NCI-H446 treated with DMSO at 0.1 percent for 48 hours (cell line): ENCODE measurements at regions not wholly inside any gene's neighbourhood (a gene's known extent, or its start where the extent isn't known, plus 50 kb on each side); places are given as distances from the start of the nearest gene placed in this dataset.
"Not testable (repeated sequence)": the region's sequence is repeated elsewhere in the genome, so short reads cannot be mapped to it uniquely, and the experiment has no call there.

Experiments used
- DNase-seq: peaks from one replicate; lab custom pipeline; 2025; lab: John Stamatoyannopoulos, UW

DNA sequence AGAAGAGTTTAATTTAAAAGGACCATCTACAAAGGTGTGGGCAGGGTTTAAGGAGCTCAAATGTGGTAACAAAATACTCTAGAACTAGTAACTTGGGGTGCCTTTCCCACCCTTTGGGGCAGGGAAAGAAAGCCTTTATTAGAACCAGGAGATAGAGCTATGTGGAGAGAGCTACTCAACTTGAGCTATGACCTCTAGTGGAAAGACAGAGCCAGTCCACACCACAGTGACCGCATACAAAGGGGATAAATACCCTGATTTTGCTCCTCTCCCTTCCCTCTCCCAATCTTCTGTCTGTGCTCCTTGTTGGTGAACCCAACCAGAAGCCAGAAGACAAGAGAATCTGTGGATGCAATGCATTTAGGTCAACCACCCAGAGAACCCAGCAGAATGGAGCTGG lies 54.4 kb upstream of the JAK1 start:
- DNase-seq = no peak

- DNase-seq = peak; percentile 23
These were observed 55.4 kb upstream of the JAK1 start for GRCh38 chr1:65021795-65022194.

- no peak for DNase-seq
These were observed 55.9 kb upstream of the JAK1 start for GRCh38 chr1:65022216-65022615.

- no peak for DNase-seq
These were observed 59.4 kb upstream of the JAK1 start for GRCh38 chr1:65025794-65026193.

GRCh38 chr1:65026235-65026634 lies 59.9 kb upstream of the JAK1 start:
- DNase-seq = no peak

DNA sequence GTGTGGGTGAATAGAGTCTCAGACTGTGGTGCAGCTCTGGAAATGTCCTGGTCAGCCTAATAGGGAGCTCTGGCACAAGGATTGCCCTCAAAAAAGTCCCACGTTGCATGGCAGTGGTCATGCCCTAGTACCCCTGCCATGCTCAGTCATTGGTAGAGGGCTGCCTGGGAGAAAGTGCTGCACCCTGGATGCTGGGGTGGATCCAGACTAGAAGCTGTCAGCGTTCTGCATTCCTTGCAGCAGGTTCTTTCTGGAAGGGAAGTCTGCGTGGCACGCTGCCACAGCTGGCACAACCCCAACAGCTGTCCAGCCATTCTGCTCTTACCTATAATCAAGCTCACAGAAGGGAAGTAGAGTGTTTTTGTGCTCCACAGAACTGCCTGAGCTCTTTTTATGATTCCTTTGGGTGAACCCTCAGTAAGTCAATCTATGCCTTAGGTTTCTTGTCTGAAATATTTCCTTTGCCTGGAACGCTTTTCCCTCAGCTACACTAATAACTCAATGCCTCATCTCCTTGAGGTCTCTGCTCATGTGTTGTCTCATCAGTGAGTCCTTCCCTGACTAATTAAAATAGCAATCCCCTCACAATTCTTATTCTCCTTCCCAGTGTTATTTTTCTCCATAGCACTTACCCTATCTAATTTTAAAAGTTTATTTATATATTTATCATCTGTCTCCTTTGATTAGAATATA lies 61.5 kb upstream of the JAK1 start:
- no peak for DNase-seq

DNA sequence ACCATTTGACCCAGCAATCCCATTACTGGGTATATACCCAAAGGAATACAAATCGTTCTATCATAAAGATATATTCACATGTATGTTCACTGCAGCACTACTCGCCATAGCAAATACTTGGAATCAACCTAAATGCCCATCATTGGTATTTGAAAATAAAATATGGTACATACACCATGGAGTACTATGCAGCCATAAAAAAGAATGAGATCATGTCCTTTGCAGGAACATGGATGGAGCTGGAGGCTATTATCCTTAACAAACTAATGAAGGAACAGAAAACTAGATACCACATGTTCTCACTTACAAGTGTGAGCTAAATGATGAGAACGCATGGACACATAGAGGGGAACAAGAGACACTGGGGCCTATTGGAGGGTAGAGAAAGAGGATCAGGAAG lies 63.1 kb upstream of the JAK1 start:
- not testable (repeated sequence) for DNase-seq

GRCh38 chr1:65034879-65035278 lies 68.5 kb upstream of the JAK1 start:
- not testable (repeated sequence) for DNase-seq

- DNase-seq = no peak
These were observed 70.3 kb upstream of the JAK1 start for GRCh38 chr1:65036570-65037051.

- no peak for DNase-seq
These were observed 72.7 kb upstream of the JAK1 start for GRCh38 chr1:65039066-65039465.

- DNase-seq = no peak
These were observed 73.2 kb upstream of the JAK1 start for GRCh38 chr1:65039508-65039907.

DNA sequence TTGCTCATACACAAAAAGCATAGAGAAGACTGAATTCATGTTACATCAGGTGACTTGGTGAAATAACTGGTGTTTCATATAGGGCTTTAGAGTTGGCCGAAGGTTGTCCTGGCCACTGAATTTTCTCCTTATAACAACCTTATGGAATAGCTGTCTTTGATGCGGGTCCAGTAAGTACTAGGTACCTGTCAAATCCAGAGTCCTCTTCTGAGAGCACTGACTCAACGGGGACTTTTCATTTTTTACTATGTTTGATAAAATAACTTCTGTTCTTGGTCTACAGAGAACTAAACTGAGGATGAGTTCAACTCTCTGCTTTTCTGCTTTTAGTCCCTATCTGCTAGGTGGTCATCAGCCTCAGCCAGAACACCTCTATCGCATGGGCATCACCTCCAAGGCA lies 76.1 kb upstream of the JAK1 start:
- DNase-seq = no peak

- DNase-seq = no peak
These were observed 78.1 kb upstream of the JAK1 start for GRCh38 chr1:65044411-65044810.

- no peak for DNase-seq
These were observed 78.9 kb upstream of the JAK1 start for GRCh38 chr1:65045022-65045817.

- DNase-seq = no peak
These were observed 82.0 kb upstream of the JAK1 start for GRCh38 chr1:65048335-65048734.

DNA sequence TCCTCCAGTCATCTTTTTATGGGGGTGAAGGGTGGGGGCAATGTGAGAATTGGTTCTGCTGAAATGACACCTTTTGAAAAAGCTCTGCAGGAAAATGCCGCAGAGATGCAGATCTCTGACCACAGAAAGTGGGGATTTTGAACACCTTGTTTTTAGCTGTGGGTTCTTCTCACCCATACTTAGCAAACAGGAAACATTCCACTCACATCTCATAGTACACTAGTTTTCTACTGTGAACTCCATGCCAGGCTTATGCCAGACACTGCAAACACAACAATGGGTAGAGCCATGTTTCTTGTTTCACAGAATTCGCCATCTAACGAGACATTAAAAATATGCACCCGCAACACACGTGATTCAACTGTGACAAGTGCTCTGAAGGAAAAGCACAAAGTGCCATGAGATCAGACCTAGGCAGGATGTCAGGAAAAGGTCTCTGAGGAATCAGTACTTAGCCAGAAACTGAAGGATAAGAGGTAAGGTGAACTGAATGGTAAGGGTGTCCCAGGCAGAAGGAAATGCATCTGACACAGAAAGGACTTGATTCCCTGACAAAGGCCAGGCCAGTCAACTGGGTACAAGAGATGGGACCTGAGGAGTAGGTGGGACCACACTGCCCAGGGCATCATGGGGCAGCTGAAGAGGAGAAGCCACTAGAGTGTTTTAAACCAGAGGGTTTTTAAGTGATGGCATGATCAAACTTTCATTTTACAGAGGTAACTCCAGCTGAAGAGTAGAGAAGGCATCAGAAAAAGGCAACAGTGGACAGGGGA lies 83.8 kb upstream of the JAK1 start:
- DNase-seq = no peak

GRCh38 chr1:65050735-65051134 lies 84.4 kb upstream of the JAK1 start:
- no peak for DNase-seq

DNA sequence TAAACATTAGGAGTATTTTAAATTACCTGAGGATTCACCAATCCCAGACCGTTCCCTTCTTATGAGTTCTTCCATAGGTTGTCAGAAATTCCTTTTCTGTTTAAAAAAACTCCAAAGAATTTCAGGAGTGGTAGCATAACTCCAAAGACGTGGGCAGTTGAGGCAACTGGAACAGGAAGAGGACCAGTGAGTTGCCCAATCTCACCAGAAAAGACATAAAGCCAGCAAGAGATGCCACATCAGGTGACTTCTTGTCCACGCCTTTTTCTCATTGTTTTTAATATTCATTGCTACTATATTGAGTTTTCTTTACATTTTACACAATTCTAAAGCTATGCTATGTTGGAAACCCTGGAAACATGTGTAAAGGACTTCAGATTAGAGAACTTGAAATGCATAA lies 88.1 kb upstream of the JAK1 start:
- no peak for DNase-seq

GRCh38 chr1:65055747-65056146 lies 89.4 kb upstream of the JAK1 start:
- DNase-seq = no peak

- no peak for DNase-seq
These were observed 89.9 kb upstream of the JAK1 start for GRCh38 chr1:65056234-65056633.

- DNase-seq = no peak
These were observed 90.5 kb upstream of the JAK1 start for GRCh38 chr1:65056866-65057265.

GRCh38 chr1:65059930-65060538 lies 88.0 kb upstream of the AK4 start:
- peak; percentile 47 for DNase-seq
